Activated CD8-positive, alpha-beta memory T cell treated with anti-CD3 and anti-CD28 coated beads for 1 hour (primary cell): ENCODE measurements at regions not wholly inside any gene's neighbourhood (a gene's known extent, or its start where the extent isn't known, plus 50 kb on each side); places are given as distances from the start of the nearest gene placed in this dataset.
"Not testable (repeated sequence)": the region's sequence is repeated elsewhere in the genome, so short reads cannot be mapped to it uniquely, and the experiment has no call there.

ENCODE experiments used
- DNase-seq, 2 donors: peaks; one replicate each; pipeline ENCODE4 v3.0.0-alpha.2; 2020; ENCODE audit warnings: low read depth in 1 of 2; ENCODE audit errors: extremely low read depth in 1 of 2

DNA sequence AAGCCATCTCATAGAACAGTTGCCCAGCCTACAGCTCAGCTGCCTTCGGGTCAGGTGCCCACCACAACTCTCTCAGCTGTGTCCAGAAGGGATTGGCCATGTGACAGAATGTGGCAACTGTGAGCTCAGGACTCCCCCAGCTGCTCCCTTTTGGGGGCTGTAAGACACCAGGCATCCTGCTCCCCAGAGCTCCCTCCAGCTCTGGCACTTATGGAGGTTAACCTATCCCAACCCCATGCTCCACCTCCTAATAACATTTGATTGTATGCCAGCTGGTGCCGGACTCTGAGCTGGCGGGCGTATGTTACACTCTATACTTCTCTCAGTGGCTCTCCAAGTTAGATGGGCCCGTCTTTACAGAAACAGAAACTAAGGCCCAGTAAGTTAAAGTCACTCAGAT is 222.8 kb downstream of the FAM43A start:
- no peak for DNase-seq

DNA sequence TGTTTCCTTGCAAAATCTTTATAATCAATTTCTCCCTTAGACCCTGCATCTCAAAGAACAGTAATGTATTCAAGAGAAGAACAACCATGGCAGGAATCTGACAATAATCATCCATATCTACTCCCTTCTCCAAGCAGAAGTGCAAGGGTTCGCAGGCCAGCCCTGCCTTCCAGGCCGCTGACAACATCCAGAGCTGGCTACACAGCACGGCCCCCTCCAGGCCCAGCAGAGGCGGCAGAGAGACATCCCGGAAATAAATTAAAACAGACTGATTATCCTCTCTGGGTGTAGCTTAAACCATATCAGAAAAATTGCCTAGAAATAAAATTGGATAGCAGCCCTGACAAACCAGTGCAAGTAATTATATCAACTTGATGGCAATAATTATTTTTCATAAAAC is 223.3 kb downstream of the FAM43A start:
- DNase-seq, result no peak

GRCh38 chr3:194910414-194910984 is 224.8 kb downstream of the FAM43A start:
- no peak for DNase-seq

- DNase-seq, result no peak
Measured at GRCh38 chr3:194913316-194913715, 227.6 kb downstream of the FAM43A start.

GRCh38 chr3:194924889-194925288 is 239.2 kb downstream of the FAM43A start:
- DNase-seq, result not testable (repeated sequence)

GRCh38 chr3:194925614-194926013 is 239.9 kb downstream of the FAM43A start:
- no peak for DNase-seq

- no peak for DNase-seq
Measured at GRCh38 chr3:194928227-194928626, 242.5 kb downstream of the FAM43A start.

DNA sequence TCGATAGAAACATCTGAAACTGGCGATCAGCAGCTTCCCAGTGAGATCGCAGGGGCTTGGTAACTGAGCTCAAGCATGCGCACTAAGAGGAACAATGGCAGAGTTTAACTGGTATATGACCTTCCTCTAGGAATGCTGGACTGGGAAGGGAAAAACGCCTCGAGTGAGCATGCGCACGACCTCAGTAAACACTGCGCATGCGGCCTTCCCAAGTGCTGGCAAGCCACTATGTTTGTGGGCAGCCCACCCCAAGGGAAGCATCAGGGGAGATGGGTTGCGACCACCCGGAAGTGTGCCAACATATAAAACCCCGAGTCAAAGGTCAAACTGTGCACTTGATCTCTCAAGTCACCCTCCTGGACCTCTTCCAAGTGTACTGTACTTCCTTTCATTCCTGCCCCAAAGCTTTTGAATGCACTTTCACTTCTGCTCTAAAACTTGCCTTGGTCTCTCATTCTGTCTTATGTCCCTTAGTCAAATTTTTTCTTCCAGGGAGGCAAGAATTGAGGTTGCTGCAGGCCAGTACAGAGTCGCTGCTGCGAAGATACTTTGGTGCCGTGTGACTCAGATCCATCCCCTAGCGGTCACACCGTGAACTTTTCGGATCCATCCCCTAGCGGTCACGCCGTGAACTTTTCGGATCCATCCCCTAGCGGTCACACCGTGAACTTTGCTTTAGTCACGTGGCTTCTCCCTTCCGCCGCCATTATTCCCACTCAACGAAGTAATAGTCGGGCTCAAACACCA is 243.3 kb downstream of the FAM43A start:
- DNase-seq, result no peak

DNA sequence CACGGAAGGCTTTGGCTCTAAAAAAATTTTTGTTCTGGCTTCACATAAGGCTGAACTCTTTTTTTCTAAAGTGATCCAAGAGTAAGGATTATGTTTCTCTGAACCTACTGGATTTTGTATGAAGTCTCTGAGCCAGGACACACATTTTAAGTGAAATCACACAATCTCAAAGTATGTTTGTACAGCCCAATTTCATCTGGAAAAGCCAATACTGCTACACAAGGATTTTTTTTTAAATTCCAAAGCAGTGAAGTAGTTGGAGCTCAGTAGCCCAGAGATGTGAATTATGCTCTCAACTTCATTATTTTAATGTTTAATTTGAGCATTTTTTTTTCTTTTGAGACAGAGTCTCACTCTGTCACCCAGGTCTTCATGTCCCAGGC is 243.9 kb downstream of the FAM43A start:
- DNase-seq, result no peak

GRCh38 chr3:194930377-194931204 is 244.9 kb downstream of the FAM43A start:
- DNase-seq, result no peak

GRCh38 chr3:194931347-194931746 is 245.7 kb downstream of the FAM43A start:
- DNase-seq, result no peak

GRCh38 chr3:194931865-194932264 is 246.2 kb downstream of the FAM43A start:
- DNase-seq, result no peak

DNA sequence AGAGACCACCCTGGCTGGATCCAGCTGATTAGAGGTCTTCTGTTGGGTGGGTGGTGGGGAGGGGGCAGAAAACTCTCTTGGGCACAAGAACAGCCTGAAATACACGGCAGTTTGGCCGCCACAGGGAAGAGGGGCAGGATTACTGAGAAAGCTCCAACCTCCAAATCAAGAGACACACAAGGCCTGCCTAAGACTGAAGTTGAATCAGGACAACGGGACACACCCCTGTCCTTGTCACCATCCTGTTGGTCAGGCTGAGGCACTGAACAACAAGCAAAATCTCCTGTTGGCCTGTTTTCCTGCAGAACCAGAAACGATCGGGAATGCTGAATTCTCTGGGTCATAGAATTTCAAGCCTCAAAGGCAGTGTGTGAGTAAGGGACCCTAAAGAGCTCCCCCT is 247.8 kb downstream of the FAM43A start:
- DNase-seq, result no peak

GRCh38 chr3:194935061-194935460 is 249.4 kb downstream of the FAM43A start:
- no peak for DNase-seq

DNA sequence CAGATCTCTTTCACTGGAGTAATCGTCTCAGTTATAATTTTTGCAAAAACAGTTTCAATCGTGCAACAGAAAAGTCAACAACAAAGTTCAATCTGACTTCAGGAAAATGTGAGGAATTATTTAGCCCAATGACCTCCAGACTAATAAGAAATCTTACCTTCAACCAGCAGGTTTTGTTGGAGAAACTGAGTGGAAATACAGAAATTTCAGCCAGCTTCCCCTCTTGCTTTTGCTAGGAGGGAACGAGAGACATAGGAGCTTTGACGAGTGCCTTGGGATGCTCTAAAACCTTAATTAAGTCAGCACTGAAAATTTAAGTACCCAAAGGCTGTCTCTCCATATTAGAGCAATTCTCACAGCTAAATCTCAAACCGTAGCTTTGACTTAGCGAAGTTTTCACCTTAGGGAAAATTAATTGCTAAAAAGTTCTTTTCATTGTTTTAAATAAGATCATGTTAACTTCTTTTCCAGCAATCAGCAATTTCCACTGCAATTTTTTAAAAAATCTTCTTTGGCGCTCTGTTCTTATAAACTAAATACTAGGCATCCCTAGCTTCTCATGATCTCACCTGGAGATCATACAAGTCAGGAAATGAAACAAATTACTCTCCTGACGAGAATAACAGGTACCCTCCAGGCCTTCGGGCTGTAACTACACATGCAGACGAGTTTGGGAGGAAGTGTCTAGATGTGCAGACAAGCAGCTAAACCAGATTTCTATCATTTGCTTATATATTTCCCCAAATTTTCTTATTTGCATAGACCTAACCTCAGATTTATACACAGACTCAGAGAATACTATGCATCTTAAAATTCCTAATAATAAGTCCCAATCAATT is 250.2 kb downstream of the FAM43A start:
- DNase-seq, result no peak

DNA sequence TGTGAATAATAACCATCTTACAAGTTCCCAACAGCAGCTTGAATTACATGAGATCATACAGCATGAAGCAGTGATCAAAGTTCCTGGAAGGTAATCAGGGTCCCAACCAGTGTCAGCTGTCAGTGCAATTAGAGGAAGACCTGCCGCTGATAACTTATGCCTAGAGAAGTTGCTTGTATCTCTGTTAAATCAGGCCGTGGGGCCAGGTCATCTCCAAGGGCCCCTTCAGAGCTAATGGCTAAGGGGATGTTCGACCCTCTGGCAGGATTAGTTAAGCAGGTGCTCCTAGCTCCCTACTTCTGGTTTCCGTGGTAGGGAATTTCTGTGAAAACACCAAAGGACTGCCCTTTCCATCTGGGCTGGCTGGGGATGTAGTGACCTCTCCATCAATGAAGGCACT is 251.0 kb downstream of the FAM43A start:
- DNase-seq, result no peak

DNA sequence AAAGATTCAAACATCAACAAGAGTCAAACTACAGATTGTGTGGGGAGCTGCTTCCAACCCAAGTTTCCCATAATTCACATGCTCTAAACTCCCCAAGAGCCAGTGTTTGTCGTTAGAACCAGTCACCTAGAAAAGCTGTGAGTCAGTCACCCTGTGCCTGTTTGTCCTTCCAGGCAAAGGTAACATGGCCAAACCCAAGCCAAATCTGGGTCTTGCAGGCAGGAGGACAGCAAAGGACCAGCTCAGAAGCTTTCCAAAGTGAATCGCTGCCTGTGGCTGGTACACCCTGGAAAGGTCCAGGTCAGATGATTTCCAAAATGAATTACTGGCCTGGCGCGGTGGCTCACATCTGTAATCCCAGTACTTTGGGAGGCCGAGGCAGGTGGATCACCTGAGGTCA is 251.5 kb downstream of the FAM43A start:
- no peak for DNase-seq

- no peak for DNase-seq
Measured at GRCh38 chr3:194937882-194938321, 252.2 kb downstream of the FAM43A start.

DNA sequence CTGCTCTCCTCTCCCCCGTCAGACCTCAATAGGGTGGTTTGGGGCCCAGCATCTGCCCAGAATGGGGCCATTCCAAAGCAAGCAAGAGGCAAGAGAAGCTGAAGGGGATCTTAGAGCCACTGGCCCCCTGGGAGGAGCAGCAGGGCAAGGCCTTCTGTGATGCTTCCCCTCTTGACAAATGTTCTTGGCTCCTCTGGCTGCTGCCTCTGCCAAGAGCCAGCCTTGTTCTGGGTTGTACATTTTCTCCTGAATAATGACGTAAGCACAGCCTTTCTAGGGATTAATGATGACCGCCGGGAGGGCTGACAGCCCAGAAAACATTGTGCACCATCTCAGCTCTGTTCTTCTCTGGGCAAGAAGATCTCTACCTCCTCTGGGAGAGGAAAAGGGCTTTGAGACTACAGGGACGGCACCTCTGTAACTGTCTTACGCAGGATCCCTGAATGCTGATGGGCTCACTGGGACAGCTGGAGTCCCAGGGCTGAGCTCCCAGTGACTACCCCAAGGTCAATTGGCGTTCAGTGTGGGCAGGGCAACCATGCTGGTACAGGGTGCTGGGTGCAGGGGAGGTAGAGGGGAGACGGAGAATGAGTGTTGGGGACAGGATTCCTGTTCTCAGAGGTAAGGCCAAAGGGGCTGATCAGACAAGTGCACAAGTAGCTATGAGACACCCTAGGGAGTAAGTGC is 253.3 kb downstream of the FAM43A start:
- DNase-seq, result no peak

GRCh38 chr3:194939532-194939909 is 253.8 kb downstream of the FAM43A start:
- DNase-seq, result no peak
